22Rv1 (cell line): ENCODE measurements at regions not wholly inside any gene's neighbourhood (a gene's known extent, or its start where the extent isn't known, plus 50 kb on each side); places are given as distances from the start of the nearest gene placed in this dataset.

Experiments
- H3K27ac ChIP-seq: fragments of 450-650 bp; 2 replicates; pipeline ENCODE4 v1.5.1; 2017
- ZFX ChIP-seq: fragments of 450-650 bp; IDR thresholded peaks from 2 replicates; pipeline ENCODE4 v1.6.1; 2017; ENCODE audit warnings: antibody characterized with exemption, borderline replicate concordance
- TF ChIP-seq, protein P1 (sequence below): fragments of 450-650 bp; IDR thresholded peaks from 2 replicates; pipeline ENCODE4 v1.5.1; 2017; ENCODE audit warnings: mild to moderate bottlenecking

DNA sequence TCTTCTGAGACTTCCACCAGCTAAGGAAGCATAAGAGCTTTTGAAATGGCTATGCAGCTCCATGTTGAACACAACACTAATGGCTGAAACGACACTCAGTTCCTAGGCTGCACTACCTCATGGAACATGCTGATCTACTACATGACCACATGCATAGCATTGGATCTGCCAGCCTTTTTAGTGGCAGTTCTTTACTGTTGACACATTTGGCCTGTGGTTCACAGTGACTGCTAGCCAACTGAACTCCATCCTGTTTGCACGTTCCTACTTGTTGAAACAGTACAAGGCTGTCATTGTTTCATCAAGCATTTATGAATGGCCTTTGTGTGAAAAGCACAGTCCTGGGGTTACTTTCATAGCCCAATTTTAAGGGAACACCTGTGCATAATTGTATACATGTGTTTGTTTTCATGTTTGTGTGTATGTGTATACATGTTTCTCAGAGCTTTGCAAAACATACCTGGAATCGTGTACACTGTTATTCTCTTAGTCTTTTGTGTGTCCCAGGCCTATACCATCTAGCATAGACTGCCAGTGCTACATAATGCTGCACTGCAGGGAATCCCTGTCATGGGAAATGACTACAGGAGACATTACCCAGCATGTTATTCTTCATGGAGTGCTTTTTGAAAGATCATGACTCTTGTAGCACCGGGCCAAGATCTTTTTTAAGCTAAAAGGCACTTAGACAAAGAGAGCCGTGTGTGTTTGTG, 179.6 kb upstream of the ESRRG start:
- H3K27ac ChIP-seq = 0 out of 2 replicates have a peak overlapping the region, but pooled peaks have one; percentile 4
- no peak for TF ChIP-seq ZFX
- TF ChIP-seq, protein P1, sequence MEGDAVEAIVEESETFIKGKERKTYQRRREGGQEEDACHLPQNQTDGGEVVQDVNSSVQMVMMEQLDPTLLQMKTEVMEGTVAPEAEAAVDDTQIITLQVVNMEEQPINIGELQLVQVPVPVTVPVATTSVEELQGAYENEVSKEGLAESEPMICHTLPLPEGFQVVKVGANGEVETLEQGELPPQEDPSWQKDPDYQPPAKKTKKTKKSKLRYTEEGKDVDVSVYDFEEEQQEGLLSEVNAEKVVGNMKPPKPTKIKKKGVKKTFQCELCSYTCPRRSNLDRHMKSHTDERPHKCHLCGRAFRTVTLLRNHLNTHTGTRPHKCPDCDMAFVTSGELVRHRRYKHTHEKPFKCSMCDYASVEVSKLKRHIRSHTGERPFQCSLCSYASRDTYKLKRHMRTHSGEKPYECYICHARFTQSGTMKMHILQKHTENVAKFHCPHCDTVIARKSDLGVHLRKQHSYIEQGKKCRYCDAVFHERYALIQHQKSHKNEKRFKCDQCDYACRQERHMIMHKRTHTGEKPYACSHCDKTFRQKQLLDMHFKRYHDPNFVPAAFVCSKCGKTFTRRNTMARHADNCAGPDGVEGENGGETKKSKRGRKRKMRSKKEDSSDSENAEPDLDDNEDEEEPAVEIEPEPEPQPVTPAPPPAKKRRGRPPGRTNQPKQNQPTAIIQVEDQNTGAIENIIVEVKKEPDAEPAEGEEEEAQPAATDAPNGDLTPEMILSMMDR = no peak

DNA sequence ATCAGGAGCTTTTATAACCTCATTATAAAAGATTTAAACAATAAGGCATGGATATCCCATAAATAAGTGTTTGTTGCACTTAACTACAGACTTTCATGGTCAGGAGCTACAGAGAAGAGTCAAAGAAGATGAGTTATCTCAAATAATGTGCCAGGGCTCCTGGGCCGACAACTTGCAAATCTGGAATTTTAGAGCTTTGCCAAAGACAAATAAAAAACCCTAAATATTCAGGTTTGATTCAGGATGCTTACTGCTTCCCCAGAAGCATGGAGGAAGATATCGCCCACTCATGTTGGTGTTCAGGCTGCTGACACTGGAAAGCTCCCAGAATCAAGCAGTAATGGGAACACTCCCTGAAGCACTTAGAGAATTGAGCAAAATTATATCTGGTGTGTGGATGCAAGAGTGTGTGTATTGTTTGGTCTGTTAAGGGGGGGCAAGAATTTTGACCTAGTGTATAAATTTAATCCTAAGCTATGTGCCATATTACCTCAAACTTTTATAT, 176.9 kb upstream of the ESRRG start:
- no peak for TF ChIP-seq ZFX
- TF ChIP-seq, protein P1 = no peak
- H3K27ac ChIP-seq = no peak overlapping the region

DNA sequence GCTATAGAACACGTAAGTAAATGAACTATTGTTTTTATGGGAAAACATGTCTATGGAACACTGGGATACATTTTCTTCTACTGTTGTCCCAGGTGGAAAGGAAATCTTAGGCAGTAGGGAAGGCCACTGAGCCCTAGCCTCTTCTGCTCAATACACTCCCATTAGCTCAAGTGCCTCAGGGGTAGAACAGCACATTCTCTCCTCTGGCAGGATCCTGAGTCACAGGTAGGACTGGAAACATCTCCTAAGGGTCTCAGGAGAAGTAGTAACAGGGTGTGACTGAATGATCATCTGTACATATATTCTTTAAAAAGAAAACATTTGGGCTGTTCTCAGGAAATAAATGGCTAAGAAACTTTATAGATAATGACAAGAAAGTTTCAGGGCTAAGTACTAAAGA, 175.6 kb upstream of the ESRRG start:
- TF ChIP-seq, protein P1 = no peak
- no peak for TF ChIP-seq ZFX
- no peak overlapping the region for H3K27ac ChIP-seq

DNA sequence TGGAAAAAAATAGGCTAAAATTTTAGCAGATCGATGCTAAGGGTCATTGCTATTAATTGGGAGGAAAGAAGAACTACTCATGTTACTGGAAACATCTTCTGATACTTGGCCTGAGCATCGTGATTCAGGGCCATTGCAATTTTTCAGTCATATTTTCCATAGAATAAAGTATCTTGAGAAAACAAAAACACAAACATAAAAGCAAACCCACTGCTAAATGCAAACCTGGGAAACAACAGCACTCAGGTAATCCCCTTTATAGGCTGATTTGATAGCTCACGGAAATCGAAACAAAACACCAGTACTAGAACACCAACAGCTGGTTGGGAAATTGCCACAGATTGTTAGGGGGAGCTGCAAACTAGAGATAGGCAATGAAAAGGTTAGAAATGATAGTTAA, 172.9 kb upstream of the ESRRG start:
- no peak overlapping the region for H3K27ac ChIP-seq
- no peak for TF ChIP-seq ZFX

DNA sequence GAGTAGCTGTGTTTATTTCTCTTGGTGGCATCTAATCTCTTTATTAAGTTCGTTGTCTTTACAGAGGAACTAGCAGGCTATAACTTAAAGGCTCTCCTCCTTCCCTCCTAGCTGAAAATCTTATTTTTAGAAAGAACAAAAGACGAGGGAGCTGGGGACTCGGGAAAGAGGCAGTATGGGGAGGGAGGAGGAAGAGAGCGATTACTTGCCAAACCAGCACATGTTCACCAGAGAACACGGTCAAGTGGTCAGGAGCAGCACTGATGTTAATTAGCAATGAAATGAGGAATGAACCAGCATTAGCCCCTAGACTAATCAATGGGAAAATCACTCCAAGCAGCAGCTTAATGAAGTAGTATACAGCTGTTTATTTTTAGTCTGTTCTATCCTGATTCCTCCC, 171.3 kb upstream of the ESRRG start:
- H3K27ac ChIP-seq = no peak overlapping the region
- TF ChIP-seq, protein P1 = no peak
- TF ChIP-seq ZFX = no peak

DNA sequence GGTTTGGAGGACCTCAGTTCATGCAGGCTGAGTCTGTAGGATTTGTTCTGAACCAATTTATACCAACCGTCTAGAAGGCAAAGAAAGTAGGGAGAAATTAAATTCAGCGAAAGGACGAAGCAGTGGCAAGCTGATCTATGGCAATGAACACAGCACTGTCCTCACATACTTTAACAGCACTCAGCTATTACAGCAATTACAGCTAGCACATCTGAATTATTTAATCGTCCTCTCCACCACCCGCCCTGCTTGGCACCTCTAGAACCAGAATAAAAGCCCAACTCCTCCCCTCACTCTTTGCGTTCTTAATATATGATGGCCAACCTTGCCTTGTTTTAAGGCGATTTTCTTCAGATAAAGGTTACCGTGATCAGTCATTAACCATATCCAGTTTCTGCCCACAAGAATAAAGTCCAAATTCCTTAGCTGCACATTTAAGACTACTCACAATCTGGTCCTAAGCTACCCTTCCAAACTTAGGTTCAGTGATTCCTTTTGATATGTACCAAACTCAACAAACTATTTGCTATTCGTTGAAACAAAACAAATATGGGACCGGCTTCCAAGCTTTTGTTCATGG, 169.4 kb upstream of the ESRRG start:
- TF ChIP-seq, protein P1 = no peak
- no peak for TF ChIP-seq ZFX
- no peak overlapping the region for H3K27ac ChIP-seq

DNA sequence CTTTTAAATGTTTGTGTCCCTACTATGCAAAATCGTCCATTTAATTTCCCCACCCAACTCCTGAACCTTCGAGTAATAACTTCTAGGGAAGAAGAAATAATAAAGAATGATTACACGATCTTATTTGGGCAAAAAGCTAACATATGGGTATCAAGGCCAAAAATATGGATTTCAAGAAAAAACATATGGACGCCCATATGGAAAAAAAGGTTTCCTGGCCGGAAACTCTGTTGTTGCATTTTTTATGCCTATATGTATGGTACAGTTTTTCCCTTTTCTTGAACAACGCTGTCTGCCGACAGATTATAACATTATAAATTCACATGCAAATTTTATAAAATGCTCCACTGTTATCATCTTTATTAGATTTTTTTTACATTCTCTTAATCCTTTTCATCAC, 167.6 kb upstream of the ESRRG start:
- TF ChIP-seq, protein P1 = no peak
- no peak for TF ChIP-seq ZFX
- H3K27ac ChIP-seq = no peak overlapping the region
